Retina (tissue), 1 donor: ENCODE measurements at regions not wholly inside any gene's neighbourhood (a gene's known extent, or its start where the extent isn't known, plus 50 kb on each side); places are given as distances from the start of the nearest gene placed in this dataset.

Experiments
- DNase-seq: peaks from one replicate; pipeline ENCODE4 v3.0.0-alpha.2; 2016

GRCh38 chr5:124841829-124842712 is 95.6 kb upstream of the ZNF608 start:
- DNase-seq = peak; percentile 50

GRCh38 chr5:124842725-124843595 is 96.5 kb upstream of the ZNF608 start:
- no peak for DNase-seq

GRCh38 chr5:124843596-124843899 is 97.1 kb upstream of the ZNF608 start:
- DNase-seq = no peak

GRCh38 chr5:124844371-124844920 is 98.0 kb upstream of the ZNF608 start:
- no peak for DNase-seq

- no peak for DNase-seq
Observed at GRCh38 chr5:124847907-124848306, 101.5 kb upstream of the ZNF608 start.

- DNase-seq = no peak
Observed at GRCh38 chr5:124849774-124850173, 103.3 kb upstream of the ZNF608 start.

GRCh38 chr5:124856726-124857125 is 110.3 kb upstream of the ZNF608 start:
- no peak for DNase-seq

GRCh38 chr5:124858612-124859011 is 112.2 kb upstream of the ZNF608 start:
- DNase-seq = no peak

GRCh38 chr5:124859027-124859426 is 112.6 kb upstream of the ZNF608 start:
- no peak for DNase-seq

- no peak for DNase-seq
Observed at GRCh38 chr5:124859556-124860290, 113.3 kb upstream of the ZNF608 start.

GRCh38 chr5:124860291-124860655 is 113.8 kb upstream of the ZNF608 start:
- DNase-seq = no peak

GRCh38 chr5:124865066-124865465 is 118.6 kb upstream of the ZNF608 start:
- DNase-seq = no peak

GRCh38 chr5:124865603-124866354 is 119.3 kb upstream of the ZNF608 start:
- no peak for DNase-seq

- peak; percentile 70 for DNase-seq
Observed at GRCh38 chr5:124866355-124867136, 120.1 kb upstream of the ZNF608 start.

- DNase-seq = no peak
Observed at GRCh38 chr5:124867137-124867704, 120.8 kb upstream of the ZNF608 start.

- no peak for DNase-seq
Observed at GRCh38 chr5:124868676-124869075, 122.2 kb upstream of the ZNF608 start.

GRCh38 chr5:124869426-124870033 is 123.1 kb upstream of the ZNF608 start:
- no peak for DNase-seq

- no peak for DNase-seq
Observed at GRCh38 chr5:124870070-124870469, 123.6 kb upstream of the ZNF608 start.

GRCh38 chr5:124871303-124871702 is 124.9 kb upstream of the ZNF608 start:
- no peak for DNase-seq

GRCh38 chr5:124872086-124872485 is 125.6 kb upstream of the ZNF608 start:
- DNase-seq = no peak

- DNase-seq = no peak
Observed at GRCh38 chr5:124872615-124873014, 126.2 kb upstream of the ZNF608 start.
